Fibroblast of the aortic adventitia (primary cell): ENCODE measurements at regions not wholly inside any gene's neighbourhood (a gene's known extent, or its start where the extent isn't known, plus 50 kb on each side); places are given as distances from the start of the nearest gene placed in this dataset.

Experiments used
- DNase-seq: peaks from one replicate; pipeline ENCODE4 v3.0.0-alpha.2; 2010; ENCODE audit warnings: low read depth
- H3K4me3 ChIP-seq: 2 replicates; pipeline ENCODE4 v1.5.1; 2011; ENCODE audit warnings: low read depth, mild to moderate bottlenecking, control low read depth, low read length, moderate library complexity
- TF ChIP-seq, protein P1 (sequence below): IDR thresholded peaks from 2 replicates; pipeline ENCODE4 v1.5.1; 2011; ENCODE audit warnings: mild to moderate bottlenecking, low read length, control low read depth, inconsistent platforms; ENCODE audit not compliant: insufficient read depth

DNA sequence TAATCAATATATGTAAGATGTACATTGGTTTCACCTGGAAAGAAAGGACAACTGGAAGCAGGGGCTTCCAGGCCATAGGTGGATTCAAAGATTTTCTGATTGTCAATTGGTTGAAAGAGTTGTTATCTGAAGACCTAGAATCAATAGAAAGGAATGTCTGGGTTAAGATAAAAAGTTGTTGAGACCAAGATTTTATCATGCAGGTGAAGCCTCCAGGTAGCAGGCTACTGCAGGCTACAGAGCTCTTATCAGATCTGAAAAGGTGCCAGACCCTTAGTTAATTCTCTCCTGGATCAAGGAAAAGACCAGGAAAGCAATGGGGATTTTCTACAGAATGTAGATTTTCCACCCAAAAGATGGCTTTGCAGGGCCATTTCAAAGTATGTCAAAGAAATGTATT is 487.2 kb downstream of the BTBD3 start:
- no peak for DNase-seq
- TF ChIP-seq, protein P1, sequence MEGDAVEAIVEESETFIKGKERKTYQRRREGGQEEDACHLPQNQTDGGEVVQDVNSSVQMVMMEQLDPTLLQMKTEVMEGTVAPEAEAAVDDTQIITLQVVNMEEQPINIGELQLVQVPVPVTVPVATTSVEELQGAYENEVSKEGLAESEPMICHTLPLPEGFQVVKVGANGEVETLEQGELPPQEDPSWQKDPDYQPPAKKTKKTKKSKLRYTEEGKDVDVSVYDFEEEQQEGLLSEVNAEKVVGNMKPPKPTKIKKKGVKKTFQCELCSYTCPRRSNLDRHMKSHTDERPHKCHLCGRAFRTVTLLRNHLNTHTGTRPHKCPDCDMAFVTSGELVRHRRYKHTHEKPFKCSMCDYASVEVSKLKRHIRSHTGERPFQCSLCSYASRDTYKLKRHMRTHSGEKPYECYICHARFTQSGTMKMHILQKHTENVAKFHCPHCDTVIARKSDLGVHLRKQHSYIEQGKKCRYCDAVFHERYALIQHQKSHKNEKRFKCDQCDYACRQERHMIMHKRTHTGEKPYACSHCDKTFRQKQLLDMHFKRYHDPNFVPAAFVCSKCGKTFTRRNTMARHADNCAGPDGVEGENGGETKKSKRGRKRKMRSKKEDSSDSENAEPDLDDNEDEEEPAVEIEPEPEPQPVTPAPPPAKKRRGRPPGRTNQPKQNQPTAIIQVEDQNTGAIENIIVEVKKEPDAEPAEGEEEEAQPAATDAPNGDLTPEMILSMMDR, result no peak
- H3K4me3 ChIP-seq, result no peak overlapping the region

DNA sequence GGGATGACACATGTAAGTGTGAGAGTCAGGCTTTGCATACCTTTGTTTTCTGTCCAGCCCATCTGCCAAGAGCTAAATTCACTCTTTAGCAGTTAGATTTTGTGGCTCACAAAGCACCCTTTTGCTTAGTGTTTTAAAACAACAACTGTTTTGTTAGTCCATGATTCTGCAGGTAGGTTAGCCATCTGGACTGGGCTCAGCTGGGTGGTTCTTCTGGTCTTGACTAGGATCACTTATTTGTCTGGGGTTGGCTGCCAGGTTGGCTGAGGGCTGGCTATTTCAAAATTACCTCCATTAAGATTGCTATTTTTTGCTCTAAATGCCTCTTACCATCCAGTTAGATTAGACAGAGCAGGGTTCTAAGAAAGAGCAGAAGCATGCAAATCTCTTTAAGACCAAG is 489.3 kb downstream of the BTBD3 start:
- H3K4me3 ChIP-seq, result no peak overlapping the region
- TF ChIP-seq, protein P1, result no peak
- no peak for DNase-seq

DNA sequence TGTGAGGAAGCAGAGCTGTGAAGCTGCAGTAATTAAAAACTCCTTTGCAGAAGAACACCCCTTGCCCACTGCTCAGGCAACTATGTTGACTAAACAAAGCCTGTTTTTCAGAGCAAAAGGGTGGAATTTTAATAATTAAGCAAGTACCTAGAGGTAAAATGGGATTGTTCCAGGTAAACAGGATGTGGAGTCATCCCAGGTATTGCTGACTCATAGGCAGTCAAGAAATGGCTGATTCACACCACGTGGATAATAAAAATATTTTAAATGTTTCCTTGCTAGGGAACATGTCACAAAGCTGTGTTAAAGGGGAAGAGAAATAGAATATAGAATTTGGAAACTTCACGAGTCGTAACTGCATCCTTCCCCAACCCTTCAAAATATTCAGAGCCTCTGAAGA is 491.8 kb downstream of the BTBD3 start:
- H3K4me3 ChIP-seq, result no peak overlapping the region
- TF ChIP-seq, protein P1, result no peak
- DNase-seq, result no peak

DNA sequence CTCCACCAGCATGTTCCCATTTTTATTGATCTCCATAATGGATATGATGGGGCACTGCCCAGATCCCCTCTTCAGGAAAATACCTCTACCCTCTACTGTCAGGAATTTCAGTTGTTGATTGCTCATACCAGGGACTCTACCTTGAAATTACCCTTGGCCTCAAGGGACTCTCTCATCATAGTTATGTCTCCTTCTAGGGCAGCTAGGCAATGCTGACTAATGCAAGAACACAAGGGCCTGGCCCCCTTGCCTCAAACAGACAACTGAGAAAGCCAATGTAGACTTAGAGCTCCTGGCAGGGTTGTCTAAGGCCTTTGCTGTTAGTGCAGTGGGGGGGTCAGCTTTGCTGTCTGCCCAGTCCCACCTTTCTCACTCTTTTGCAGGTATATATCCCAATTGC is 493.1 kb downstream of the BTBD3 start:
- DNase-seq, result no peak
- TF ChIP-seq, protein P1, result no peak
- H3K4me3 ChIP-seq, result no peak overlapping the region

DNA sequence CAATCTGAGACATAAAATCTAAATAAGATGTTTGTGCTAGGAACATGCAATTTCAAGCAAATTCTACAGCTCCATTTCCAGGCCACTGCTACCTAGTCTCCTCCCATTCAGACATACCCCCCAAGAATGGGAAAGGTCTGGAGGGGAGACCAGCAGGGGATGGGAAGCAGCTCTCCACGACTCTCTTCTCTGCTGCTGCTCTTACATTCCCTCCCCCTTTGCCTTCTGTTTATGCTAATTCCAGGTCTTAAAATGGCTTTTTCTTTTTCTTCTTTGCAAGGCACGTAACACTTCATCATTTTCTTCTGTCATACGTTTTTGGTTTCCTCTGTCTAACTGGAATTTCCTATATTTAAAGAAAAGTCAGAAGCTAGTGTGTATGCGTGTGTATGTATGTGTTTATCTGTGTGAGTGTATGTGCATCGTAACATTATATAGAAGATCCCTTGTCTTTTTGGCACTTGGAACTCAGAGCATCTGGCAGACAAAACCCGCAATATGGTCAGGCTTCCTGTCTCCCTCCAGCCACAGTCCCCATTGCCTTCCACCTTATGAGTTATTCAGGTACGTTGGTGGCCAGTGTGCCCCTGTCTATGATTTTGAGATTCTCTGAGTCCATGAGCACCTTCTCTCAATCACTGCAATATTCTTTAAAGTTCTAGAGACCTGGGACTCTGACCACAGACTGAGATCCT is 493.7 kb downstream of the BTBD3 start:
- H3K4me3 ChIP-seq, result no peak overlapping the region
- DNase-seq, result no peak
- TF ChIP-seq, protein P1, result no peak

DNA sequence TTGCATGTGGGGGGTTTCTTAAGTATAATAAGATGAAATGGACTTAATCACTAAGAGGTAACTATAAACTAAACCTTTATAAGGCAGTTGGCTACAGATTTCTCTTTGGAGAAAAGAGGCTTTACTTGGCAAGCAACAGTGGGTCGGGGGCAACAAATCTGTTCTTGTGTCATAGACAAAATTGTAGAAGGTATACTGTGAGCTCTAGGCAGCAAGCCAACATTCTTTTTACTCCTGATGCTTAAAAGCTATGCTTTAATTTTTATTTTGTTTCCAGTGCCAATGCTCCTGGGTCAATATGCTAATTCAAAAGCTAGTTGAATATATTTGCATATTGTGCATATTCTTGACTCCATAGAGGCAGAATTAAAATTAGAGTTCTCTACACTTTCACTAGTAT is 495.4 kb downstream of the BTBD3 start:
- H3K4me3 ChIP-seq, result no peak overlapping the region
- TF ChIP-seq, protein P1, result no peak
- no peak for DNase-seq
